ENCODE measurements at regions not wholly inside any gene's neighbourhood (a gene's known extent, or its start where the extent isn't known, plus 50 kb on each side); places are given as distances from the start of the nearest gene placed in this dataset.

GRCh38 chr15:77781151-77781945, 148.6 kb upstream of the LINGO1 start:
- FAIRE-seq (no peak), DNase-seq (ENCODE audit: low read depth) (no peak)
- TF ChIP-seq CTCF (IDR thresholded peaks at IDR 0.05; ENCODE audit: insufficient read depth, low read length, severe bottlenecking), result no peak
- H3K27me3 ChIP-seq (ENCODE audit: control insufficient read depth, insufficient read depth, low read length), result no peaks in the 10 kb centered on the region
- H3K4me3 ChIP-seq (ENCODE audit: low read depth, low read length), result no peak overlapping the region
- no peaks in the 10 kb centered on the region for H3K36me3 ChIP-seq (ENCODE audit: control insufficient read depth, insufficient read depth, low read length)

- DNase-seq (ENCODE audit: low read depth), result no peak
- TF ChIP-seq CTCF (IDR thresholded peaks at IDR 0.05; ENCODE audit: insufficient read depth, low read length, severe bottlenecking), result no peak
- no peak for FAIRE-seq
- Histone ChIP-seq H3K4me3 (ENCODE audit: low read depth, low read length) (no peak overlapping the region), H3K36me3 (ENCODE audit: control insufficient read depth, insufficient read depth, low read length) (no peaks in the 10 kb centered on the region), H3K27me3 (ENCODE audit: control insufficient read depth, insufficient read depth, low read length) (no peaks in the 10 kb centered on the region)
These were observed 146.1 kb upstream of the LINGO1 start for GRCh38 chr15:77778802-77779201.

GRCh38 chr15:77775837-77776236, 143.1 kb upstream of the LINGO1 start:
- no peak for FAIRE-seq
- no peaks in the 10 kb centered on the region for H3K27me3 ChIP-seq (ENCODE audit: control insufficient read depth, insufficient read depth, low read length)
- no peak for TF ChIP-seq CTCF (IDR thresholded peaks at IDR 0.05; ENCODE audit: insufficient read depth, low read length, severe bottlenecking)
- DNase-seq (ENCODE audit: low read depth), result no peak
- H3K36me3 ChIP-seq (ENCODE audit: control insufficient read depth, insufficient read depth, low read length), result no peaks in the 10 kb centered on the region
- no peak overlapping the region for H3K4me3 ChIP-seq (ENCODE audit: low read depth, low read length)

- DNase-seq (ENCODE audit: low read depth) (no peak), FAIRE-seq (no peak)
- Histone ChIP-seq H3K4me3 (ENCODE audit: low read depth, low read length) (no peak overlapping the region), H3K36me3 (ENCODE audit: control insufficient read depth, insufficient read depth, low read length) (no peaks in the 10 kb centered on the region), H3K27me3 (ENCODE audit: control insufficient read depth, insufficient read depth, low read length) (no peaks in the 10 kb centered on the region)
- no peak for TF ChIP-seq CTCF (IDR thresholded peaks at IDR 0.05; ENCODE audit: insufficient read depth, low read length, severe bottlenecking)
These were observed 142.7 kb upstream of the LINGO1 start for GRCh38 chr15:77775373-77775772.

GRCh38 chr15:77774350-77774749, 141.6 kb upstream of the LINGO1 start:
- H3K4me3 ChIP-seq (ENCODE audit: low read depth, low read length), result no peak overlapping the region
- no peak for DNase-seq (ENCODE audit: low read depth)
- FAIRE-seq, result no peak
- TF ChIP-seq CTCF (IDR thresholded peaks at IDR 0.05; ENCODE audit: insufficient read depth, low read length, severe bottlenecking), result no peak
- no peaks in the 10 kb centered on the region for H3K27me3 ChIP-seq (ENCODE audit: control insufficient read depth, insufficient read depth, low read length)
- no peaks in the 10 kb centered on the region for H3K36me3 ChIP-seq (ENCODE audit: control insufficient read depth, insufficient read depth, low read length)

- Histone ChIP-seq H3K4me3 (ENCODE audit: low read depth, low read length) (no peak overlapping the region), H3K27me3 (ENCODE audit: control insufficient read depth, insufficient read depth, low read length) (no peaks in the 10 kb centered on the region), H3K36me3 (ENCODE audit: control insufficient read depth, insufficient read depth, low read length) (no peaks in the 10 kb centered on the region)
- no peak for DNase-seq (ENCODE audit: low read depth)
- no peak for FAIRE-seq
- TF ChIP-seq CTCF (IDR thresholded peaks at IDR 0.05; ENCODE audit: insufficient read depth, low read length, severe bottlenecking), result no peak
These were observed 141.2 kb upstream of the LINGO1 start for GRCh38 chr15:77773903-77774302.
